ENCODE measurements at regions not wholly inside any gene's neighbourhood (a gene's known extent, or its start where the extent isn't known, plus 50 kb on each side); places are given as distances from the start of the nearest gene placed in this dataset.

- Mint-ChIP-seq H3K9me3 (peaks cover 0 to 2% of the 10 kb centered on the region in 2 experiments; a peak in 1 of 5 replicates), H3K27ac (no peak overlapping the region), H3K4me3 (no peak overlapping the region), H3K4me1 (peaks cover 13 to 27% of the 10 kb centered on the region in 2 experiments), H3K36me3 (ENCODE audit: insufficient read depth in 1 of 3, low read depth in 3 of 3) (no peaks in the 10 kb centered on the region), H3K27me3 (ENCODE audit: low read depth) (no peaks in the 10 kb centered on the region; the same call in none of the 2 replicates)
- Histone ChIP-seq H3K23ac (ENCODE audit: insufficient read length, low read depth, low read length) (no peak overlapping the region), H3T11ph (ENCODE audit: low read length) (no peak overlapping the region), H3K4ac (ENCODE audit: low read depth, low read length) (no peak overlapping the region), H2BK12ac (ENCODE audit: insufficient read length, low read depth, low read length) (no peak overlapping the region), H3K9ac (ENCODE audit: extremely low read depth, insufficient read length, low read length) (no peak overlapping the region), H3K18ac (ENCODE audit: insufficient read length, low read depth, low read length) (no peak overlapping the region), H3K56ac (ENCODE audit: insufficient read length, low read depth, low read length) (no peak overlapping the region), H4K5ac (ENCODE audit: insufficient read length, low read depth, low read length) (no peak overlapping the region), H2AK5ac (ENCODE audit: insufficient read length, low read length) (no peak overlapping the region), H4K20me1 (ENCODE audit: control insufficient read depth, insufficient read depth, insufficient read length) (no peaks in the 10 kb centered on the region), H2BK20ac (ENCODE audit: low read depth, low read length, poor library complexity, severe bottlenecking) (no peak overlapping the region), H3K9me3 (ENCODE audit: control insufficient read depth, low read depth, low read length) (no peaks in the 10 kb centered on the region), H3K4me2 (ENCODE audit: insufficient read depth, insufficient read length, low read length) (no peak overlapping the region), H2BK120ac (ENCODE audit: low read depth, low read length, poor library complexity, severe bottlenecking) (no peak overlapping the region), H3K27ac (ENCODE audit: insufficient read length, low read depth, low read length) (no peak overlapping the region), H2BK5ac (ENCODE audit: insufficient read length, low read length) (no peak overlapping the region), H4K91ac (ENCODE audit: insufficient read length, low read depth, low read length) (no peak overlapping the region), H2BK15ac (ENCODE audit: low read depth, low read length) (no peak overlapping the region), H3K27me3 (ENCODE audit: insufficient read depth, low read length) (no peaks in the 10 kb centered on the region), H3K79me1 (ENCODE audit: insufficient read depth, low read depth, low read length, poor library complexity, severe bottlenecking) (no peaks in the 10 kb centered on the region), H4K8ac (replicated peaks; ENCODE audit: insufficient read length, low read depth, low read length) (no peak overlapping the region), H3K14ac (ENCODE audit: insufficient read depth, low read length) (no peak overlapping the region), H3K4me1 (ENCODE audit: insufficient read depth, low read length) (no peaks in the 10 kb centered on the region; the same call in 1 of the 2 replicates), H3K79me2 (ENCODE audit: insufficient read depth, low read length) (no peaks in the 10 kb centered on the region), H3K23me2 (ENCODE audit: insufficient read length, low read depth, low read length, poor library complexity, severe bottlenecking) (no peaks in the 10 kb centered on the region), H2AFZ (ENCODE audit: low read length) (no peak overlapping the region)
- WGBS (ENCODE audit: extremely low coverage, insufficient read length, low lambda C conversion rate): no CpG with 5 or more reads among the region's 1 CpG
- DNase-seq: no peak
- no peak for TF ChIP-seq CTCF (conservative IDR thresholded peaks at IDR 0.05)
Observed at GRCh38 chr15:59812889-59813288, 123.8 kb upstream of the BNIP2 start.

Measured in H9 (cell line).